H9 (cell line): ENCODE measurements at regions not wholly inside any gene's neighbourhood (a gene's known extent, or its start where the extent isn't known, plus 50 kb on each side); places are given as distances from the start of the nearest gene placed in this dataset.

Experiments
- DNase-seq: peaks from one replicate; pipeline ENCODE4 v3.0.0-alpha.2; 2017
- H2AFZ ChIP-seq: one replicate; pipeline ENCODE4 v1.6.1; 2013; ENCODE audit warnings: mild to moderate bottlenecking, low read length, control low read depth, moderate library complexity
- H2AK5ac ChIP-seq: 2 replicates; pipeline ENCODE4 v1.6.1; 2013; ENCODE audit warnings: low read length, control low read depth, mixed read lengths; ENCODE audit not compliant: insufficient read length
- H2BK120ac ChIP-seq: one replicate; pipeline ENCODE4 v1.6.1; 2013; ENCODE audit warnings: low read depth, mild to moderate bottlenecking, low read length, control low read depth, inconsistent platforms; ENCODE audit not compliant: poor library complexity, severe bottlenecking
- H2BK12ac ChIP-seq: 2 replicates; pipeline ENCODE4 v1.6.1; 2013; ENCODE audit warnings: low read length, control low read depth, mixed read lengths, low read depth; ENCODE audit not compliant: insufficient read length
- H2BK15ac ChIP-seq: 2 replicates; pipeline ENCODE4 v1.6.1; 2013; ENCODE audit warnings: low read depth, low read length, control low read depth
- H2BK20ac ChIP-seq: one replicate; pipeline ENCODE4 v1.6.1; 2013; ENCODE audit warnings: low read depth, mild to moderate bottlenecking, low read length, control low read depth, inconsistent platforms; ENCODE audit not compliant: poor library complexity, severe bottlenecking
- H2BK5ac ChIP-seq: 2 replicates; pipeline ENCODE4 v1.6.1; 2013; ENCODE audit warnings: low read length, control low read depth, mixed read lengths; ENCODE audit not compliant: insufficient read length
- H3K14ac ChIP-seq: 2 replicates; pipeline ENCODE4 v1.6.1; 2013; ENCODE audit warnings: low read length, control low read depth; ENCODE audit not compliant: insufficient read depth
- H3K18ac ChIP-seq: 2 replicates; pipeline ENCODE4 v1.6.1; 2013; ENCODE audit warnings: low read depth, mild to moderate bottlenecking, mixed read lengths, low read length, control low read depth; ENCODE audit not compliant: insufficient read length
- H3K23ac ChIP-seq: 2 replicates; pipeline ENCODE4 v1.6.1; 2013; ENCODE audit warnings: low read length, control low read depth, mixed read lengths, low read depth; ENCODE audit not compliant: insufficient read length
- H3K23me2 ChIP-seq: 2 replicates; pipeline ENCODE4 v1.6.1; 2013; ENCODE audit warnings: low read depth, mild to moderate bottlenecking, mixed read lengths, low read length, control low read depth; ENCODE audit not compliant: insufficient read length, poor library complexity, severe bottlenecking
- H3K27ac ChIP-seq: 2 replicates; pipeline ENCODE4 v1.5.1; 2013; ENCODE audit warnings: low read length, control low read depth, mixed read lengths, low read depth; ENCODE audit not compliant: insufficient read length
- H3K27me3 ChIP-seq: 2 replicates; pipeline ENCODE4 v1.6.1; 2013; ENCODE audit warnings: low read length, control low read depth, inconsistent platforms; ENCODE audit not compliant: insufficient read depth
- H3K4ac ChIP-seq: 2 replicates; pipeline ENCODE4 v1.6.1; 2013; ENCODE audit warnings: low read depth, mild to moderate bottlenecking, control low read depth, inconsistent platforms, low read length, moderate library complexity
- H3K4me1 ChIP-seq: 2 replicates; pipeline ENCODE4 v1.6.1; 2013; ENCODE audit warnings: low read length, control low read depth, inconsistent platforms; ENCODE audit not compliant: insufficient read depth
- H3K4me2 ChIP-seq: 2 replicates; pipeline ENCODE4 v1.6.1; 2013; ENCODE audit warnings: low read length, control low read depth, mixed read lengths; ENCODE audit not compliant: insufficient read length, insufficient read depth
- H3K56ac ChIP-seq: 2 replicates; pipeline ENCODE4 v1.6.1; 2013; ENCODE audit warnings: low read depth, mild to moderate bottlenecking, mixed read lengths, low read length, control low read depth; ENCODE audit not compliant: insufficient read length
- H3K79me1 ChIP-seq: 2 replicates; pipeline ENCODE4 v1.6.1; 2013; ENCODE audit warnings: low read depth, mild to moderate bottlenecking, moderate library complexity, low read length, control low read depth, inconsistent platforms; ENCODE audit not compliant: insufficient read depth, poor library complexity, severe bottlenecking
- H3K79me2 ChIP-seq: 2 replicates; pipeline ENCODE4 v1.6.1; 2013; ENCODE audit warnings: low read length, control low read depth, inconsistent platforms; ENCODE audit not compliant: insufficient read depth
- H3K9ac ChIP-seq: 2 replicates; pipeline ENCODE4 v1.6.1; 2013; ENCODE audit warnings: low read length, control low read depth, mixed read lengths; ENCODE audit not compliant: insufficient read length; ENCODE audit errors: extremely low read depth
- H3K9me3 ChIP-seq: one replicate; pipeline ENCODE4 v1.6.1; 2013; ENCODE audit warnings: low read depth, low read length, inconsistent platforms; ENCODE audit not compliant: control insufficient read depth
- H3T11ph ChIP-seq: one replicate; pipeline ENCODE4 v1.6.1; 2013; ENCODE audit warnings: mild to moderate bottlenecking, low read length, control low read depth, inconsistent platforms
- H4K20me1 ChIP-seq: one replicate; pipeline ENCODE4 v1.6.1; 2013; ENCODE audit not compliant: control insufficient read depth, insufficient read length, insufficient read depth
- H4K5ac ChIP-seq: 2 replicates; pipeline ENCODE4 v1.6.1; 2013; ENCODE audit warnings: low read depth, mild to moderate bottlenecking, mixed read lengths, low read length, control low read depth; ENCODE audit not compliant: insufficient read length
- H4K8ac ChIP-seq: replicated peaks from 2 replicates; pipeline ENCODE4 v1.6.1; 2013; ENCODE audit warnings: low read length, control low read depth, mixed read lengths, low read depth; ENCODE audit not compliant: insufficient read length
- H4K91ac ChIP-seq: 2 replicates; pipeline ENCODE4 v1.6.1; 2013; ENCODE audit warnings: low read depth, mild to moderate bottlenecking, moderate library complexity, mixed read lengths, low read length, control low read depth; ENCODE audit not compliant: insufficient read length
- H3K27ac Mint-ChIP-seq, 3 experiments: 2 replicates in 2 of 3; 3 replicates in 1 of 3; pipeline ENCODE4 v1.8.0; 2020 to 2021; ENCODE audit warnings: mixed read lengths in 3 of 3, mild to moderate bottlenecking in 1 of 3, moderate library complexity in 1 of 3
- H3K27me3 Mint-ChIP-seq: 2 replicates; pipeline ENCODE4 v1.8.0; 2021; ENCODE audit warnings: low read depth, mild to moderate bottlenecking, moderate library complexity, mixed read lengths
- H3K36me3 Mint-ChIP-seq, 3 experiments: 2 replicates in 2 of 3; 3 replicates in 1 of 3; pipeline ENCODE4 v1.8.0; 2020 to 2021; ENCODE audit warnings: low read depth in 3 of 3, mixed read lengths in 3 of 3; ENCODE audit not compliant: insufficient read depth in 1 of 3
- H3K4me1 Mint-ChIP-seq, 2 experiments: 2 replicates each; pipeline ENCODE4 v1.8.0; 2020; ENCODE audit warnings: mixed read lengths in 2 of 2
- H3K4me3 Mint-ChIP-seq, 2 experiments: 2 replicates in 1 of 2; 3 replicates in 1 of 2; pipeline ENCODE4 v1.8.0; 2020 to 2021; ENCODE audit warnings: mild to moderate bottlenecking in 2 of 2, mixed read lengths in 2 of 2, moderate library complexity in 1 of 2
- H3K9me3 Mint-ChIP-seq, 2 experiments: 2 replicates in 1 of 2; 3 replicates in 1 of 2; pipeline ENCODE4 v1.8.0; 2020; ENCODE audit warnings: mild to moderate bottlenecking in 2 of 2, mixed read lengths in 2 of 2, moderate library complexity in 1 of 2
- WGBS: extraction: QIAGEN DNeasy Blood & Tissue Kit; methylation state at CpG from one replicate; pipeline ENCODE4 v1.1.7; 2013; ENCODE audit warnings: missing lambda C conversion rate, low lambda C conversion rate, mixed read lengths; ENCODE audit not compliant: insufficient read length; ENCODE audit errors: extremely low coverage; 5-methylcytosine and 5-hydroxymethylcytosine counted together
- TF ChIP-seq, protein P1 (sequence below): fragments of 200-600 bp; sonication (generic); conservative IDR thresholded peaks from 3 replicates; pipeline ENCODE4 v1.8.0; 2021; ENCODE audit warnings: antibody characterized with exemption, mild to moderate bottlenecking

DNA sequence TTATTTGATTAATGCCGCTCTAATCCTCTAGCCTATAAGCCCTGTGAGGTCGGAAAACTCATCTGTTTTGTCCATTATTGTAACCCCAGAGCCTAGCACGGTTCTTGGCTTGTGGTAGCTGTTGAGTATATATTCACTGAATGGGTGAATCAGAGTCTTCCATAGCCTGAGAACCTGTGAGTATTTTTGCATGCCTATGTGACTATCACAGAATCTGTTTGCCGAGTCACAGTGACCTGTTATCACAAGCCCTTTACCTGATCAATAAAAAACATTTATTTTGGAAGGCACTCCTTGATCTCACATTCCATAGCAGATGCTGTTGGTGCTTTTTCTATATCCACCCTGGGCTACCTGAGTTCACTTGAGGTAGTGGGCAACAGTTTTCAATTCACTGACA lies 125.0 kb upstream of the STC2 start:
- Histone ChIP-seq H3K9ac (no peak overlapping the region), H2BK12ac (no peak overlapping the region), H2AK5ac (no peak overlapping the region), H3K18ac (no peak overlapping the region), H3K4me1 (no peaks in the 10 kb centered on the region), H3K79me1 (no peaks in the 10 kb centered on the region), H3K27me3 (no peaks in the 10 kb centered on the region), H2BK5ac (no peak overlapping the region), H3K4me2 (no peak overlapping the region), H4K5ac (no peak overlapping the region), H3K27ac (no peak overlapping the region), H4K20me1 (no peaks in the 10 kb centered on the region), H4K91ac (no peak overlapping the region), H3K14ac (no peak overlapping the region), H4K8ac (no peak overlapping the region), H2BK20ac (no peak overlapping the region), H2BK15ac (no peak overlapping the region), H3K23me2 (no peaks in the 10 kb centered on the region), H3K56ac (no peak overlapping the region), H3T11ph (no peak overlapping the region), H3K23ac (no peak overlapping the region), H3K4ac (no peak overlapping the region), H2AFZ (no peak overlapping the region), H2BK120ac (no peak overlapping the region), H3K9me3 (no peaks in the 10 kb centered on the region), H3K79me2 (no peaks in the 10 kb centered on the region)
- Mint-ChIP-seq H3K9me3 (no peaks in the 10 kb centered on the region), H3K4me3 (no peak overlapping the region), H3K4me1 (peaks cover 4 to 7% of the 10 kb centered on the region in 2 experiments), H3K36me3 (no peaks in the 10 kb centered on the region), H3K27ac (no peak overlapping the region), H3K27me3 (peaks cover 10% of the 10 kb centered on the region; the same call in 1 of the 2 replicates)
- TF ChIP-seq, protein P1, sequence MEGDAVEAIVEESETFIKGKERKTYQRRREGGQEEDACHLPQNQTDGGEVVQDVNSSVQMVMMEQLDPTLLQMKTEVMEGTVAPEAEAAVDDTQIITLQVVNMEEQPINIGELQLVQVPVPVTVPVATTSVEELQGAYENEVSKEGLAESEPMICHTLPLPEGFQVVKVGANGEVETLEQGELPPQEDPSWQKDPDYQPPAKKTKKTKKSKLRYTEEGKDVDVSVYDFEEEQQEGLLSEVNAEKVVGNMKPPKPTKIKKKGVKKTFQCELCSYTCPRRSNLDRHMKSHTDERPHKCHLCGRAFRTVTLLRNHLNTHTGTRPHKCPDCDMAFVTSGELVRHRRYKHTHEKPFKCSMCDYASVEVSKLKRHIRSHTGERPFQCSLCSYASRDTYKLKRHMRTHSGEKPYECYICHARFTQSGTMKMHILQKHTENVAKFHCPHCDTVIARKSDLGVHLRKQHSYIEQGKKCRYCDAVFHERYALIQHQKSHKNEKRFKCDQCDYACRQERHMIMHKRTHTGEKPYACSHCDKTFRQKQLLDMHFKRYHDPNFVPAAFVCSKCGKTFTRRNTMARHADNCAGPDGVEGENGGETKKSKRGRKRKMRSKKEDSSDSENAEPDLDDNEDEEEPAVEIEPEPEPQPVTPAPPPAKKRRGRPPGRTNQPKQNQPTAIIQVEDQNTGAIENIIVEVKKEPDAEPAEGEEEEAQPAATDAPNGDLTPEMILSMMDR, result no peak
- no CpG with 5 or more reads among the region's 4 CpGs for WGBS
- no peak for DNase-seq
